Esophagus muscularis mucosa (tissue), 4 donors: ENCODE measurements at regions not wholly inside any gene's neighbourhood (a gene's known extent, or its start where the extent isn't known, plus 50 kb on each side); places are given as distances from the start of the nearest gene placed in this dataset.

Experiments used
- DNase-seq: peaks from one replicate; pipeline ENCODE4 v3.0.0-alpha.2; 2017; ENCODE audit errors: extremely low spot score
- H3K27ac ChIP-seq, 4 donors: fragments of 200-600 bp; sonication (generic); replicated peaks in 1 of 4; 1 replicate in 3 of 4; 2 replicates in 1 of 4; pipeline ENCODE4 v1.5.1; 2016 to 2019; ENCODE audit warnings: mild to moderate bottlenecking in 1 of 4
- H3K27me3 ChIP-seq, 4 donors: fragments of 200-600 bp; sonication (generic); one replicate each; pipeline versions ENCODE4 v1.5.1 to v1.6.0; 2016 to 2019
- H3K36me3 ChIP-seq, 4 donors: fragments of 200-600 bp; sonication (generic); one replicate each; pipeline ENCODE4 v1.5.1; 2016 to 2019
- H3K4me1 ChIP-seq, 4 donors: fragments of 200-600 bp; sonication (generic); one replicate each; pipeline ENCODE4 v1.5.1; 2016 to 2019
- H3K4me3 ChIP-seq, 4 donors: fragments of 200-600 bp; sonication (generic); 1 replicate in 2 of 4; 2 replicates in 2 of 4; pipeline ENCODE4 v1.5.1; 2016 to 2019; ENCODE audit warnings: mild to moderate bottlenecking in 4 of 4, moderate library complexity in 1 of 4
- H3K9me3 ChIP-seq, 4 donors: fragments of 200-600 bp; sonication (generic); 1 replicate in 3 of 4; 2 replicates in 1 of 4; pipeline ENCODE4 v1.5.1; 2016 to 2019
- CTCF ChIP-seq, 3 experiments: fragments of 200-600 bp in 2 of 3; fragments of 450-650 bp in 1 of 3; sonication (generic) in 2 of 3; IDR thresholded peaks; one replicate each; pipeline ENCODE4 v1.5.1; 2017 to 2019; ENCODE audit warnings: antibody characterized with exemption in 3 of 3, mild to moderate bottlenecking in 2 of 3, moderate library complexity in 1 of 3
- EP300 ChIP-seq: sonication (generic); formaldehyde crosslinking; IDR thresholded peaks from one replicate; pipeline ENCODE4 v1.6.1; 2017; ENCODE audit warnings: antibody characterized with exemption
- POLR2A ChIP-seq: fragments of 450-650 bp; IDR thresholded peaks from one replicate; pipeline ENCODE4 v1.6.1; 2017; ENCODE audit warnings: antibody characterized with exemption, moderate library complexity, mild to moderate bottlenecking, low read depth
- POLR2AphosphoS5 ChIP-seq, 2 donors: sonication (generic); formaldehyde crosslinking; IDR thresholded peaks; one replicate each; pipeline ENCODE4 v1.6.1; 2017; ENCODE audit warnings: antibody characterized with exemption in 2 of 2
- WGBS: methylation state at CpG from one replicate; pipeline ENCODE4 v1.1.5; 2018; 5-methylcytosine and 5-hydroxymethylcytosine counted together
- intact Hi-C: fragments of 100-400 bp; cut with DNase I; formaldehyde crosslinking; loops from one replicate; pipeline ENCODE4 v1.15.1; 2023

DNA sequence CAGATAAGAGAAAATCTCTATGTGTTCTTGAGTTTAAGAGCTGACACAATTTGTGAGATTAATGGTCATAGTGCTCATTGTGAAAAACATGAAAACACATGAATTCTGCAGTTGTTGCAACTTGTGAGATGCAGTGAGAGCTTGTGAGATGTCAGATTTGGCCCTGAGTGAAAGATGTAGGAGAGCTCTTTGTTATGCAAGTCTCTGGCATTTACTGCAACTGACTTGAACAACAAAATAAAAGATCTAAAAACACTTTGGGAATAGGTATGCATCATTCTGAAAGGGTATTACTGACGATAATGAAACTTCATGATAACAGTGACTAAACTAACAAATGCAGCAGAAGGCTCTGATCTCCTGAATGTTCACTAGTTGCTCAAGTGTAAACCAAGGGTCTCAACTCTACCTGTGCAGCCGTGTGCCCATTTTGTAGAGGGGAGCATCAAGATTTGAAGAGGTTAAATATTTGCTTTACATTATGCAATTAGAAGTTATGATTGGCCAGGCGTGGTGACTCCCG is 50.8 kb upstream of the SMIM36 start:
- Histone ChIP-seq H3K27me3 (no peaks in the 10 kb centered on the region), H3K4me3 (no peak overlapping the region), H3K27ac (no peak overlapping the region), H3K36me3 (no peaks in the 10 kb centered on the region), H3K9me3 (no peaks in the 10 kb centered on the region), H3K4me1 (peaks cover 0 to 4% (median 0%) of the 10 kb centered on the region in 4 donors)
- 96% methylated on average over 4 of the region's 4 CpGs for WGBS
- intact Hi-C loops = no loop called here
- no peak for DNase-seq
- TF ChIP-seq POLR2A (no peak), POLR2AphosphoS5 (IDR thresholded peaks at IDR 0.05) (no peak), EP300 (no peak), CTCF (IDR thresholded peaks at IDR 0.05) (no peak)

- DNase-seq = no peak
- TF ChIP-seq POLR2A (no peak), POLR2AphosphoS5 (IDR thresholded peaks at IDR 0.05) (no peak), CTCF (IDR thresholded peaks at IDR 0.05) (no peak), EP300 (no peak)
- Histone ChIP-seq H3K27ac (no peak overlapping the region), H3K27me3 (no peaks in the 10 kb centered on the region), H3K4me1 (peaks cover 0 to 4% (median 0%) of the 10 kb centered on the region in 4 donors), H3K4me3 (no peak overlapping the region), H3K9me3 (no peaks in the 10 kb centered on the region), H3K36me3 (no peaks in the 10 kb centered on the region)
- intact Hi-C loops = no loop called here
- 95% methylated on average over 26 of the region's 26 CpGs for WGBS
Measured at GRCh38 chr17:55561316-55561972, 50.2 kb upstream of the SMIM36 start.
